Nephron progenitor cell (in vitro differentiated cells): ENCODE measurements at regions not wholly inside any gene's neighbourhood (a gene's known extent, or its start where the extent isn't known, plus 50 kb on each side); places are given as distances from the start of the nearest gene placed in this dataset.

Source experiments
- DNase-seq: peaks from one replicate; pipeline ENCODE4 v3.0.0; 2021
- H3K27ac Mint-ChIP-seq: 2 replicates; pipeline ENCODE4 v1.8.0; 2021; ENCODE audit warnings: mild to moderate bottlenecking, moderate library complexity, mixed read lengths
- H3K27me3 Mint-ChIP-seq: 2 replicates; pipeline ENCODE4 v1.8.0; 2021; ENCODE audit warnings: mild to moderate bottlenecking, low read depth, mixed read lengths; ENCODE audit not compliant: poor library complexity
- H3K36me3 Mint-ChIP-seq: 2 replicates; pipeline ENCODE4 v1.8.0; 2021; ENCODE audit warnings: low read depth, mixed read lengths
- H3K4me1 Mint-ChIP-seq: 2 replicates; pipeline ENCODE4 v1.8.0; 2021; ENCODE audit warnings: mixed read lengths
- H3K4me3 Mint-ChIP-seq: 2 replicates; pipeline ENCODE4 v1.8.0; 2021; ENCODE audit warnings: mild to moderate bottlenecking, moderate library complexity, mixed read lengths
- H3K9me3 Mint-ChIP-seq: 2 replicates; pipeline ENCODE4 v1.8.0; 2021; ENCODE audit warnings: mild to moderate bottlenecking, moderate library complexity, mixed read lengths
- CTCF ChIP-seq: fragments of 200-600 bp; sonication (generic); IDR thresholded peaks from 2 replicates; pipeline ENCODE4 v1.5.0; 2021; ENCODE audit warnings: antibody characterized with exemption

GRCh38 chr1:9482816-9483572 lies 56.3 kb upstream of the SLC25A33 start:
- DNase-seq, result no peak
- Mint-ChIP-seq H3K27ac (peak overlapping the region; percentile 68), H3K4me1 (peaks cover 39% of the 10 kb centered on the region), H3K27me3 (peaks cover 15% of the 10 kb centered on the region), H3K4me3 (no peak overlapping the region), H3K36me3 (no peaks in the 10 kb centered on the region), H3K9me3 (no peaks in the 10 kb centered on the region)
- TF ChIP-seq CTCF, result no peak

- Mint-ChIP-seq H3K27ac (no peak overlapping the region), H3K36me3 (no peaks in the 10 kb centered on the region), H3K9me3 (no peaks in the 10 kb centered on the region), H3K4me1 (peaks cover 44% of the 10 kb centered on the region), H3K4me3 (no peak overlapping the region), H3K27me3 (peaks cover 14% of the 10 kb centered on the region)
- DNase-seq, result no peak
- no peak for TF ChIP-seq CTCF
These were observed 52.7 kb upstream of the SLC25A33 start for GRCh38 chr1:9486466-9487140.
